Gastroesophageal sphincter (tissue), 3 donors: ENCODE measurements at regions not wholly inside any gene's neighbourhood (a gene's known extent, or its start where the extent isn't known, plus 50 kb on each side); places are given as distances from the start of the nearest gene placed in this dataset.

ENCODE experiments used
- POLR2A ChIP-seq, 2 donors: fragments of 450-650 bp; IDR thresholded peaks; one replicate each; pipeline ENCODE4 v1.6.1; 2017; ENCODE audit warnings: antibody characterized with exemption in 2 of 2, mild to moderate bottlenecking in 2 of 2, moderate library complexity in 1 of 2
- POLR2AphosphoS5 ChIP-seq: sonication (generic); formaldehyde crosslinking; IDR thresholded peaks from one replicate; pipeline ENCODE4 v1.6.1; 2017; ENCODE audit warnings: antibody characterized with exemption
- TF ChIP-seq, protein P1 (sequence below), 4 experiments: fragments of 200-600 bp in 2 of 4; fragments of 450-650 bp in 2 of 4; sonication (generic) in 1 of 4; IDR thresholded peaks; one replicate each; pipeline ENCODE4 v1.5.1; 2017 to 2019; ENCODE audit warnings: antibody characterized with exemption in 4 of 4, mild to moderate bottlenecking in 2 of 4, moderate library complexity in 2 of 4

DNA sequence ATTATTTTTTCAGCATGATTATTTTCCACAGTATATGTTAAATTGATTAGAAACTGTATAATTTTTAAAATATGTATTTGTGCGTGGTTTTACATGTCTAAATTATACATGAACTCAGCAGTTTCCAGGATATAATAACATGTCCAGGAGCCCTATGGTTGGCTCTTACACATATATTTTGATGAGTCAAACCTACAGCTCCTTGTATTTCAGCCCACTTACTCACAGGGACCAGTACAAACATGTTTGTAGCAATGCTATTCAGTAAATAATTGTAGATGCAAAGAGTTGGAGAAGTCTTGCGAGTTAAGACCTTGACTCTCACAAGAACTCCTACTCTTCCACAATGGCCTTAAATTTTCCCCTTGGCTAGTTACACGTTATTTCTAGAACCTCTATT, 107.2 kb upstream of the SASH1 start:
- TF ChIP-seq, protein P1, sequence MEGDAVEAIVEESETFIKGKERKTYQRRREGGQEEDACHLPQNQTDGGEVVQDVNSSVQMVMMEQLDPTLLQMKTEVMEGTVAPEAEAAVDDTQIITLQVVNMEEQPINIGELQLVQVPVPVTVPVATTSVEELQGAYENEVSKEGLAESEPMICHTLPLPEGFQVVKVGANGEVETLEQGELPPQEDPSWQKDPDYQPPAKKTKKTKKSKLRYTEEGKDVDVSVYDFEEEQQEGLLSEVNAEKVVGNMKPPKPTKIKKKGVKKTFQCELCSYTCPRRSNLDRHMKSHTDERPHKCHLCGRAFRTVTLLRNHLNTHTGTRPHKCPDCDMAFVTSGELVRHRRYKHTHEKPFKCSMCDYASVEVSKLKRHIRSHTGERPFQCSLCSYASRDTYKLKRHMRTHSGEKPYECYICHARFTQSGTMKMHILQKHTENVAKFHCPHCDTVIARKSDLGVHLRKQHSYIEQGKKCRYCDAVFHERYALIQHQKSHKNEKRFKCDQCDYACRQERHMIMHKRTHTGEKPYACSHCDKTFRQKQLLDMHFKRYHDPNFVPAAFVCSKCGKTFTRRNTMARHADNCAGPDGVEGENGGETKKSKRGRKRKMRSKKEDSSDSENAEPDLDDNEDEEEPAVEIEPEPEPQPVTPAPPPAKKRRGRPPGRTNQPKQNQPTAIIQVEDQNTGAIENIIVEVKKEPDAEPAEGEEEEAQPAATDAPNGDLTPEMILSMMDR (IDR thresholded peaks at IDR 0.05), result no peak
- TF ChIP-seq POLR2AphosphoS5 (no peak), POLR2A (IDR thresholded peaks at IDR 0.05) (no peak)
